ENCODE measurements at regions not wholly inside any gene's neighbourhood (a gene's known extent, or its start where the extent isn't known, plus 50 kb on each side); places are given as distances from the start of the nearest gene placed in this dataset.

DNA sequence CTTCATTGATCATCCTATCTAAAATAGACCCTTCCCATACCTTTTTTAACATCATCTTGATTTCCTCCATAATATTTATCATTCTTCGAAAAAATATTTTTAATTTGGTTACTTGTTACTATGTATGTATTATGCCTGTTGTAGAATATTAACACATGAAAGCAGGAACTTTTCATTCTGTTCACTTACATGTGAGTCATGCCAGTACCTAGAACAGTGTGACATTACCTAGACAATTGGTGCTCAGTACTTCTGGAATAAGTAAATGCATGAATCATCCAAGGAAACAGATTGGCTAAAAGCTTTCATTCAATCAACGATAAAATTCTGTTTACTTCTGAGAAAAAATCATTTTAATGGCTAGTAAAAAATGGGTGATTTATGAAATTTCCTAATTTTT is 76.4 kb downstream of the CXXC4 start:
- TF ChIP-seq, protein P1, sequence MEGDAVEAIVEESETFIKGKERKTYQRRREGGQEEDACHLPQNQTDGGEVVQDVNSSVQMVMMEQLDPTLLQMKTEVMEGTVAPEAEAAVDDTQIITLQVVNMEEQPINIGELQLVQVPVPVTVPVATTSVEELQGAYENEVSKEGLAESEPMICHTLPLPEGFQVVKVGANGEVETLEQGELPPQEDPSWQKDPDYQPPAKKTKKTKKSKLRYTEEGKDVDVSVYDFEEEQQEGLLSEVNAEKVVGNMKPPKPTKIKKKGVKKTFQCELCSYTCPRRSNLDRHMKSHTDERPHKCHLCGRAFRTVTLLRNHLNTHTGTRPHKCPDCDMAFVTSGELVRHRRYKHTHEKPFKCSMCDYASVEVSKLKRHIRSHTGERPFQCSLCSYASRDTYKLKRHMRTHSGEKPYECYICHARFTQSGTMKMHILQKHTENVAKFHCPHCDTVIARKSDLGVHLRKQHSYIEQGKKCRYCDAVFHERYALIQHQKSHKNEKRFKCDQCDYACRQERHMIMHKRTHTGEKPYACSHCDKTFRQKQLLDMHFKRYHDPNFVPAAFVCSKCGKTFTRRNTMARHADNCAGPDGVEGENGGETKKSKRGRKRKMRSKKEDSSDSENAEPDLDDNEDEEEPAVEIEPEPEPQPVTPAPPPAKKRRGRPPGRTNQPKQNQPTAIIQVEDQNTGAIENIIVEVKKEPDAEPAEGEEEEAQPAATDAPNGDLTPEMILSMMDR (IDR thresholded peaks at IDR 0.05; ENCODE audit: low read depth, low read length) = no peak
- H3K4me3 ChIP-seq (replicated peaks in 1 of 2; ENCODE audit: low read depth in 2 of 2, low read length in 2 of 2) = no peak overlapping the region
- DNase-seq (ENCODE audit: low read depth in 2 of 2) = no peak

DNA sequence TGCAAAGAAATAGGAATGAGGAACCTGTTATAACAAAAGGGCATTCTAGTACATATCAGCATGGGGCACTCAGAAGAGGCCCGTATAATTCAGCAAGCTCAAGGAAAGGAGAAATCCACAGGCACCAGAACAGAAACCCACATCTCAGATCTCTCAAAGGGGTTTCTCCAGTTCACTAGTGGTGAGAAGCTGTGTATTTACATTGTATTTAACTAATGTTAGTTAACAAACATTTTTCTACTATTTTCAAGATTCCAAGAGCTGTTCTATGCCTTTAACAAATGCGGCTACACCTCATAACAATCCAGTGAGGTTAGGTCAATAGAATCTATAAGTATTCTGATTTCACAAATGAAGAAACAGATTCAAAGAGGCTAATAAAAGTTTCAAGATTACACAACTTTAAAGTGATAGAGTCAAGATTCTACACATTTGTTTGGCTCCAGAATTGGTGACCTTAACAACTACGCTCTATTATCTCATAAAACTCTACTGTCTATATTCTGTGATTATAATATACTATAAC is 77.3 kb downstream of the CXXC4 start:
- no peak overlapping the region for H3K4me3 ChIP-seq (replicated peaks in 1 of 2; ENCODE audit: low read depth in 2 of 2, low read length in 2 of 2)
- TF ChIP-seq, protein P1 (IDR thresholded peaks at IDR 0.05; ENCODE audit: low read depth, low read length) = no peak

DNA sequence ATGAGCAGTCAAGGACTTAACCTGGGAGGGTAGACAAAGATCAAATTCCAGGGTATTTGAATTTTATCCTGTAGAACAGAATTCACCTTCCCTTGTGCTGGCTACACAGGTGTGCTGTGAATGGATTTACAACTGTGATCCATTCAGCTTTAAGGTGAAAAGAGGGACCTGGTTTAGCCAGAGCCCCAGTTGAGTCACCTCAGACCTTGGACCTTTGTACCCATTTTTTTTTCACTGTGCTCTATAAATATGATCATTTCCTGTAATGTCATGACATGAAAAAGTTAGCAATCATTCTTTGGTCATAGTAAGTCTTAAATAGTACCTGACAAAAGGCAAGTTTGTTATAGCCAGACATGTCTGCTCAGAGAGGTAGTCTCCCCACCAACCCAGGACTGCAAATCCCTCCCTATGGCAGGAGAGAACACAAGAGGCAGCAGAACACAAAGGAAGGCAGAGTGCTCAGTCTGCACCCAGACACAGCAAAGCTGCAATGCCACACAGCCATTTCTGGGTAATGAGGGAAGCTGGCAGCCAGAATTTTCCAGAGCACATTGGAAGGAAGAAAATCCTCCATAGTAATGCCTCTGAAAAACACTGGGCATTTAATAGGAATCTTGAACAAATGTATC is 77.9 kb downstream of the CXXC4 start:
- TF ChIP-seq, protein P1 (IDR thresholded peaks at IDR 0.05; ENCODE audit: low read depth, low read length) = no peak
- H3K4me3 ChIP-seq (replicated peaks in 1 of 2; ENCODE audit: low read depth in 2 of 2, low read length in 2 of 2) = no peak overlapping the region
- no peak for DNase-seq (ENCODE audit: low read depth in 2 of 2)

More for the DNA sequence above, 77.3 kb downstream of the CXXC4 start:
- DNase-seq (ENCODE audit: low read depth in 2 of 2) = no peak

DNA sequence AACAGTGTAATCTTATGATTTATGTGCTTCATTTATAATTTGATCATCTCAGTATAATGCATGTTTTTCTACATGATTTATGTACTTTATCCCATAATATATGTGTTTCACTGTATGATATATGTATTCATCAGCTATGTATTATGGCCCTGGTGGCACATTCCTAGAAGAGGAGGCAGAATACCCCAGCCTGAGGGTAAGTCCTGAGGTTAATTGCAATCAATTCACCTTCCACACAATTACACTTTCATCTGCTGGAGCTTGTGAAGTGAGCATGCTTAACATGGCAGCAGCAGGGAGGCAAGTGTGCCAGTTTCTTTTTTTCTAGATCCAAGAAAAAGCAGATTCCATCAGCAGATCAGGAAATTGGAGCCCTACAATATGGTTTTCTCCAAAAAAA is 81.2 kb downstream of the CXXC4 start:
- TF ChIP-seq, protein P1 (IDR thresholded peaks at IDR 0.05; ENCODE audit: low read depth, low read length) = no peak
- no peak for DNase-seq (ENCODE audit: low read depth in 2 of 2)
- no peak overlapping the region for H3K4me3 ChIP-seq (replicated peaks in 1 of 2; ENCODE audit: low read depth in 2 of 2, low read length in 2 of 2)

DNA sequence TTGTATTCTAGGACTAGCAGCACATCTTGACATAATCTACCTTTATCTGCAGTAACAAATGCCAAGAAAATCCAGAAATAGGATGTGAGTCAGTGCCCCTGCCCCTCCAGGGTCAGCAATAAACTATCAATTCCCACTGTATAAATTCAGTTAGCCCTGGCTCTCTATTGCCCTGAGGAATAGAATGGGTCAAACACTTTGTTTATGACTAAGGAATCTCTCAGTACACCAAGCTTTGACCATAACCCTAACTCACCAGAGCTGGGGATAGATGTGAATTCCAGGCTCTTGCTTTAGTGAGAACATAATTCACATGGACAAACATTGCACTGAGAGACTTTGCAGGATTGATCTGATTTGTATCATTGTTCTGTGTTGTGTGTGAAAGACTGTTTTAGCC is 82.3 kb downstream of the CXXC4 start:
- TF ChIP-seq, protein P1 (IDR thresholded peaks at IDR 0.05; ENCODE audit: low read depth, low read length) = no peak
- no peak overlapping the region for H3K4me3 ChIP-seq (replicated peaks in 1 of 2; ENCODE audit: low read depth in 2 of 2, low read length in 2 of 2)
- DNase-seq (ENCODE audit: low read depth in 2 of 2) = no peak

DNA sequence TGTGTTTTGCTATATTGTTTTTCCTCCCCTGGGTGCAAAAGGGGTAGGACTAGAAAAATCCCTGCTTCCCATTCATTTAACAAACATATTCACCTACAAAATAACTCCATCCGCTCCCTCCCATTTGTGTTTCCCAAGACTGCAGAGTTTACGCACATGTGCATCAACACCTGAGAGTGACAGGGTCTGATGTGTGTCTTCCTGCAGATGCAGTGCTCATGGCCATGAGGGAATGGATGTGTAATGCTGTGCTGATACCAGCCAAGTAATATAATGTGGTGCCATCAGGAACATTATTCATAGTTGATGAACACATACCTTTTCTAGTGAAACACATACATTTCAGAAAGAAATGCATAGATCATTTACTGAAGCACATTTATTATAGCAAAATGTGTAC is 83.2 kb downstream of the CXXC4 start:
- TF ChIP-seq, protein P1 (IDR thresholded peaks at IDR 0.05; ENCODE audit: low read depth, low read length) = no peak
- no peak overlapping the region for H3K4me3 ChIP-seq (replicated peaks in 1 of 2; ENCODE audit: low read depth in 2 of 2, low read length in 2 of 2)
- no peak for DNase-seq (ENCODE audit: low read depth in 2 of 2)

DNA sequence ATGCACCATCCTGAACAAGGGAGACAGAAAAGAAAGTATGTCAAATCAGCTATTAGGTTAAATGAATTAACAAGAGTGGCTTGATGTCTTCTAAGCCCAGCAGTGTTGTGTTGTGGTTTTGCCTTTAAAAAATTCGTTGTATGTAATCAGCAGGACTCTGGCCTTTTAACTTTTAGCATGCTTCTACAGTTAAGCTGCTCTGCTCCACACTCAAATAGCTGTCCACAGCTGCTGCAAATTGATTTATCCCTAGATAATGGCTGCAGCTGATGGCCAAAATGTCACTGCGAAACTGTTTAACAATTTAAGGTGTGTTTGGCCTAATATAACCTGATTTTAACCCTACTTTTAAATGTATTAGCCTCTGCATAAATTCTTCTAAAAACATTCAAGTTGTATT is 85.8 kb downstream of the CXXC4 start:
- no peak for DNase-seq (ENCODE audit: low read depth in 2 of 2)
- TF ChIP-seq, protein P1 (IDR thresholded peaks at IDR 0.05; ENCODE audit: low read depth, low read length) = no peak
- no peak overlapping the region for H3K4me3 ChIP-seq (replicated peaks in 1 of 2; ENCODE audit: low read depth in 2 of 2, low read length in 2 of 2)

Data from cardiac fibroblast (primary cell).